GM12873 (cell line): ENCODE measurements at regions not wholly inside any gene's neighbourhood (a gene's known extent, or its start where the extent isn't known, plus 50 kb on each side); places are given as distances from the start of the nearest gene placed in this dataset.

Experiments used
- CTCF ChIP-seq: IDR thresholded peaks from 2 replicates; pipeline ENCODE4 v1.5.1; 2012; ENCODE audit warnings: low read depth, mild to moderate bottlenecking, moderate library complexity, low read length, control low read depth; ENCODE audit not compliant: insufficient read depth; ENCODE audit errors: missing control alignments

DNA sequence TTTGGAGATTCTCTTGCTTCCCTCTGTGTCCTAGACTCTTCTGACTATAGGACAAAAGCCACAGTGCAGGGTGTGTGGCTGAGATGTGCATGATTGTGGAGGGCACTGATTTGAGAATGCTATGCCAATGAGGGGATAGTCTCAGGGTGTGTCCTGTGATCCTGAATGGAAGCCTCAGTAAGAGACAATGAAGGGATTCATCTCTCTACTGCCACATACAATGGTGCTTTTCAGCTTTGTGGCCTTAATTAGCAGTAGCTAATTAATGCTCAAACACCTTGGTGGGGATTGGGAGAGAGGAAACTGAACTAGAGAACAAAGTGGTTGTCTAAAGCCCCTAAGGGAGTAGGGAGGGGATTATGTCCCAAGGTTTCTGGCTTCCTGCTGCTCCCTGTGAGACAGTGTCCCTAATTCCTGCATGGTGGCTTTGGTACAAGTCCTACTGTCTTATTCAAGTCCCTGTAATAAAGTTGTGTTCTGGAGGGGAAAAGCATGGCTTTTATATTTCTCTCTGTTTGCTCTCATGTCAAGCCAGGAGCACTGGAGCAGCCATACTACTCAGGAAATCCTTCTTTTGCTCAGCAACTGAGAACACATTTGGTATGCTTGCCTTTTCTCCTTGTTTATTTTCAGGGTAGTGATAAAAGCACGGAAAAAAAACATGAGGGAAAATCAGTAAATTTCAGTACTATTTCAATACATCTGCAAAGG is 415.2 kb upstream of the TCF4 start:
- TF ChIP-seq CTCF, result no peak

- no peak for TF ChIP-seq CTCF
Observed at GRCh38 chr18:56001576-56001975, 413.6 kb upstream of the TCF4 start.

- no peak for TF ChIP-seq CTCF
Observed at GRCh38 chr18:56000041-56000440, 412.0 kb upstream of the TCF4 start.

GRCh38 chr18:55999641-56000040 is 411.6 kb upstream of the TCF4 start:
- no peak for TF ChIP-seq CTCF

- TF ChIP-seq CTCF, result no peak
Observed at GRCh38 chr18:55998801-55999385, 410.9 kb upstream of the TCF4 start.

GRCh38 chr18:55998071-55998522 is 410.1 kb upstream of the TCF4 start:
- no peak for TF ChIP-seq CTCF

DNA sequence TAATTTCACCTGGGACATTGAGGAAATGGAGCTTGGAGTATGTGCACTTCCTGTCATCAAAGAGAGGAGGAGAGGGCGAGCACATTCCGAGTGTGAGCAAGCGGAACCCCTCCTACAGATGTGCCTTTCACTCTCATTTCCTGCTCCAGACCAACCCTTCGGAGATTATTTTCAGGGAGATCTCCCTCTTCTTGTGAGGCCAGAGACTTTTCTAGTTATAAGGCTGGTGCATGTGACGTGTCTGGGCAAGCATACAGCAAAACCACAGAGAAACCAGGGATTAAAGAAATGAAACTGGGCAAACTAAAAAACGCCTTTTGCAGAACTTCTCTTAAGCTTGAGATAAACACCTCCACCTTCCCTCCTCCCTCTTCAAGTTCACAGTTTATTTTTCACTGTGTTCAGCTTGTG is 409.2 kb upstream of the TCF4 start:
- no peak for TF ChIP-seq CTCF
